ES-I3 (cell line): ENCODE measurements at regions not wholly inside any gene's neighbourhood (a gene's known extent, or its start where the extent isn't known, plus 50 kb on each side); places are given as distances from the start of the nearest gene placed in this dataset.
A peak's percentile ranks its signal among the peaks of the same experiment; 100 is the strongest.
"Not testable (repeated sequence)": the region's sequence is repeated elsewhere in the genome, so short reads cannot be mapped to it uniquely, and the experiment has no call there.

Experiments used
- H3K36me3 ChIP-seq: 2 replicates; pipeline ENCODE4 v1.6.1; 2013; ENCODE audit warnings: mild to moderate bottlenecking, low read length, control low read depth, moderate library complexity; ENCODE audit not compliant: insufficient read depth
- H3K4me1 ChIP-seq: 2 replicates; pipeline ENCODE4 v1.6.1; 2013; ENCODE audit warnings: mild to moderate bottlenecking, control low read depth, low read length; ENCODE audit not compliant: insufficient read depth
- H3K9ac ChIP-seq: 2 replicates; pipeline ENCODE4 v1.6.1; 2013; ENCODE audit warnings: low read depth, mild to moderate bottlenecking, low read length, moderate library complexity
- H3K9me3 ChIP-seq: 2 replicates; pipeline ENCODE4 v1.6.1; 2013; ENCODE audit warnings: mild to moderate bottlenecking, low read length, moderate library complexity; ENCODE audit not compliant: control insufficient read depth, insufficient read depth

DNA sequence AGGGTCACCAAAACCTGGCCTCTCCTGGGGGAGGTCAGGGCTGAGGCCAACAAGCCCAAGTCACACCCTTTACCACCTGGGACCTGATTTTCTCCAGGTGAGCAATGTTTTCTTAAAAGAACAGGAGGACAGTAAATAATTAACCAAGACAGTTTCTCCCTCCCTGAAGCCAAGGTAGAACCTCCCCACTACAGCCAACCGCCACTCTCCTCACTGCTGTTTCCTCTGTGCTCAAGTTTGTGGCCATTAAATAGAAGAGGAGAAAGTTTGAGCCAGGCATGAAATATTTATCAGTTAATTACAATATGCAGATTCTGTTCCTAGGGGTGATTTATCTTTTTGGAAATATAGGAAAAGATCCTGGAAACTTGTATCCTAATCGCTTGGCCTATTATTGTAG is 150.6 kb upstream of the ANKRD20A1 start:
- H3K4me1 ChIP-seq, H3K9ac ChIP-seq, H3K9me3 ChIP-seq, H3K36me3 ChIP-seq: not testable (repeated sequence)

- H3K9me3 ChIP-seq, H3K36me3 ChIP-seq, H3K9ac ChIP-seq, H3K4me1 ChIP-seq: not testable (repeated sequence)
Observed at GRCh38 chr9:67711429-67711828, 147.3 kb upstream of the ANKRD20A1 start.

GRCh38 chr9:67711931-67712330 is 146.8 kb upstream of the ANKRD20A1 start:
- H3K9ac ChIP-seq: peak overlapping the region; percentile 30; the same call in 1 of the 2 replicates
- H3K9me3 ChIP-seq, H3K36me3 ChIP-seq, H3K4me1 ChIP-seq: not testable (repeated sequence)

DNA sequence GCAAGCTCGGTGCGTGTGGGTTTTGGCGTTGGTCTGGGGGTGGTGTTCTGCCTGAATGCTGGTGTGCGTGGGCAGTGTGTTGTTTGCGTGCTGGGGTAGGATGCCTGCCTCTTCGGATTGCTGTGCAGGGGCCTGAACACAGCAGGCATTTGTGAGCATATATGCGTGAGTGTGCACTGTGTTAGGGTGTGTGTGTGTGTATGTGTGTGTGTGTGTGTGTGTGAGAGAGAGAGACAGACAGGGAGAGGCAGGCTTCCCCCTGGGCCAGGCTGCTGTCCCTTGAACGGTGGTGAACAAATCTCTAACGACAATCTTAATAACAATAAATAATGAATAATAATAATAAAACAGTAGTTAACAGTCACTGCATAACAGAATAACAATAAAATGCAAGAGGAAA is 145.8 kb upstream of the ANKRD20A1 start:
- not testable (repeated sequence) for H3K36me3 ChIP-seq, H3K9ac ChIP-seq

DNA sequence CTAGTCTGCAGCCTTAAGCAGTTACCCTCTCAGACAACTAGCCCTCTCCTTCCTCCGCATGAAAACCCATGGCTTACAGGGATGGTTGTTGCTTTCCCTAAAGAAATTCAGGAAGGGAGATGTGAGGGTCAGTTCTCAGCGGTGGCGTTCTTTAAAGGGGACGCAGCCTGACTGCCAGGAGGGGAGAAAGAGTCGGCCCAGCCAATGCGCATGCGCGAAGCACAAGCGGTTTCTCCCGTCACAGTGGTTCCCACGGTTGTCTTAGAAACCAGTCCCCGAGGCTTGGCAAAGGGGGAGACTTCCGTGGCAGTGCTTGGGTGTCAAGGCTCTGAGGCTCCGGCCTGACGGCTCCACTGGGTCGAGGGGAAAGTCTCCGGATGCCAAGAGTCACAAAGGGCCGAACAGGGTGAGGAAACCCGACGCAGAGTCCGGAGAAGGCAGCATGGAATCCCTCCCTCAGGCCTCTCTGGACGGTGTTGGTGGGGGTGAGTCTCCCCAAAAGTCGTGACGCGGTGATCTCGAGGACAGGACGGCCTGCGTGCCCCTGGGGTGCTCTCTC is 140.8 kb upstream of the ANKRD20A1 start:
- not testable (repeated sequence) for H3K4me1 ChIP-seq, H3K9ac ChIP-seq, H3K9me3 ChIP-seq, H3K36me3 ChIP-seq

More for the DNA sequence above, 145.8 kb upstream of the ANKRD20A1 start:
- H3K9me3 ChIP-seq, H3K4me1 ChIP-seq: not testable (repeated sequence)

DNA sequence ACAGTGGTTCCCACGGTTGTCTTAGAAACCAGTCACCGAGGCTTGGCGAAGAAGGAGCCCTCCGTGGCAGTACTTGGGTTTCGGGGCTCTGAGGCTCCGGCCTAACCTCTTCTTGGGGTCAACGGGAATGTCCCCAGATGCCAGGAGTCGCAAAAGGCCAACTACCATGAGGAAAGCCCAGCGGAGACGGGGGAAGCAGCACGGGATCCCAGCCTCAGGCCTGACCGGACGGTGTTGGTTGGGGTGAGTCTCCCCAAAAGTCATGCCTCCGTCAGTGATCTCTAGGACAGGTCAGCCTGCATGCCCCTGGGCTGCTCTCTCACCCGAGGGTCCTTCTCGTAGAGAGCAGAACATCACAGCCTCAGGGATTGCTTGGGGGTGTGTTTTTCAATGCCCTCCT is 138.2 kb upstream of the ANKRD20A1 start:
- not testable (repeated sequence) for H3K9ac ChIP-seq, H3K4me1 ChIP-seq, H3K9me3 ChIP-seq, H3K36me3 ChIP-seq

DNA sequence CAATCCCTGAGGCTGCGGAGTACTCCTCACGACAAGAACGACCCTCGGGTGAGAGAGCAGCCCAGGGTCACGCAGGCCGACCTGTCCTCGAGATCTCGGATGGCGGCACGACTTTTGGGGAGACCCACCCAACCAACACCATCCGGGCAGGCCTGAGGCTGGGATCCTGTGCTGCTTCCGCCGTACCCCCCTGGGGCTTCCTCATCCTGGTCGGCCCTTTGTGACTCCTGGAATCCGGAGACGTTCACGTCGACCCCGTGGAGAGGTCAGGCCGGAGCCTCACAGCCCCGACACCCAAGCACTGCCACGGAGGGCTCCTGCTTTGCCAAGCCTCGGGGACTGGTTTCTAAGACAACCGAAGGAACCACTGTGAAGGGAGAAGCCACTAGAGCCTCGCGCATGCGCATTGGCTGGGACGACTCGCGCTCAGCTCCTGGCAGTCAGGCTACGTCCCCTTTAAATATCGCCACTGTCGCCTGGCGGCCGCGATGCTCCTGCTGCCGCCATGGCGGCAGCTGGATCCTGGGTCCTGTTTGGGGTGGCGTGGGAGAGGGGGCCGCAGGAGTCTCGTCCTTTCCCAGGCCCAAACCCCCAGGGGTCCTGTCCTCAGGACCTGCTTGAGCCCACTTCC is 136.2 kb upstream of the ANKRD20A1 start:
- H3K36me3 ChIP-seq, H3K9me3 ChIP-seq, H3K4me1 ChIP-seq, H3K9ac ChIP-seq: not testable (repeated sequence)

DNA sequence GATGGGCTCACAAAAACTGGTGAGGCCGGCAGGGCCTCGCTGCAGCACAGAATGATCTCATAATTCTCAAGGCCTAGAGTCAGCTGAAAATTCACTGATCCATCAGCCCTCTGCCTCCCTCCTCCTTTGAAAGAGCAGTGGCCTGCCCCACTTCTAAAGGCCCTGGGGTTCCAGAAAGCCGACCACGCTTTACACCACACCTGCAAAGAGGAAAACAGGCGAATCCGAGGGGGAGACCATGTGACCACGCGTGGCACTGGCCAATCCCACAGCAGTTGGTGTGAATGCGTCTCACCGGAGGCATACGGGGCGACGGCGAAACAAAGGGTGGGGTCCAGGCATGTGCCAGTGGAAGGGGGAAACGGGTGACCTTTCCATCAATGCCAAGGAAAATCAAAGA is 135.5 kb upstream of the ANKRD20A1 start:
- H3K36me3 ChIP-seq, H3K9ac ChIP-seq, H3K9me3 ChIP-seq, H3K4me1 ChIP-seq: not testable (repeated sequence)

DNA sequence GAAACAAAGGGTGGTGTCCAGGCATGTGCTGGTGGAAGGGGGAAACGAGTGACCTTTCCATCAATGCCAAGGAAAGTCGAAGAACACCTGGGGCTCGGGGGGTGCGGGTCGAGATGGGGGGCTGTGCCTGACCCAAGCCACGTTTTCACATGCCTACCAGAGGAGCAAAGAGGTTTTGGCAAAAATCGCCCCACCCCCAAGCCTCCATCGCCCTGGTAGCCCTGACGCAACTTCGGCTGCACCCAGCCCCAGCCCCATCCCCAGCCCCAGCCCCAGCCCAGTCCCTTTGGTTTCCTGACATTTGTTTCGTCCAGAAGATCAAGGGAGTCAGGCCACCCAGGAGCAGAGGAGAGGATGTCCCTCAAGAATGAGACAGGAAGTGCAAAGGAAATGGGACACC is 133.8 kb upstream of the ANKRD20A1 start:
- not testable (repeated sequence) for H3K4me1 ChIP-seq, H3K9me3 ChIP-seq, H3K9ac ChIP-seq, H3K36me3 ChIP-seq

GRCh38 chr9:67726213-67726988 is 132.3 kb upstream of the ANKRD20A1 start:
- not testable (repeated sequence) for H3K9ac ChIP-seq, H3K9me3 ChIP-seq, H3K4me1 ChIP-seq, H3K36me3 ChIP-seq

DNA sequence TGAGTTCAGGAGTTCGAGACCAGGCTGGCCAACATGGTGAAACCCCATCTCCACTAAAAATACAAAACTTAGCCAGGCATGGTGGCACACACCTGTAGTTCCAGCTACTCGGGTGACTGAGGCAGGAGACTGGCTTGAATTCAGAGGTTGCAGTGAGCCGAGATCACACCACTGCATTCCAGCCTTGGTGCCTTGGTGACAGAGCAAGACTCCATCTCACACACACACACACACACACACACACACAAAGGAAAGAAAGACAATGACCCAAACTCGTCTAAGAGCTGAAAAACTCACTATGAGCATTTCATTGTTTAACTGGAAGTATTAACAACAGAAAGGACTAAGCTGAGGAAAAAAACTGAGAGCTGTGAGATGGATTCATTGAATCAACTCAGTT is 95.6 kb upstream of the ANKRD20A1 start:
- not testable (repeated sequence) for H3K9me3 ChIP-seq, H3K4me1 ChIP-seq, H3K9ac ChIP-seq, H3K36me3 ChIP-seq

GRCh38 chr9:67771807-67772206 is 86.9 kb upstream of the ANKRD20A1 start:
- not testable (repeated sequence) for H3K4me1 ChIP-seq

DNA sequence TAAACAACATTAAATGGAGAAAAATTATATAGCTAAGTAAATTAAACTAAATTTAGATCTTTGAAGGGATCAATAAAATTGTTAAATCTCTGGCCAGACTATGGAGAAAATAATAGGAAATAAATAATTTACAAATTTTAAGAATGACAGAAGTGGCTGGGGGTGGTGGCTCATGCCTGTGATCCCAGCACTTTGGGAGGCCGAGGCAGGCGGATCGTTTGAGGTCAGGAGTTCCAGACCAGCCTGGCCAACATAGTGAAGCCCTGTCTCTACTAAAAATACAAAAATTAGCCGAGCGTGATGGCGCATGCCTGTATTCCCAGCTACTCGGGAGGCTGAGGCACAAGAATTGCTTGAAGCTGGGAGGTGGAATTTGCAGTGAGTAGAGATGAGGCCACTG is 58.6 kb upstream of the ANKRD20A1 start:
- not testable (repeated sequence) for H3K4me1 ChIP-seq, H3K9ac ChIP-seq

More at GRCh38 chr9:67771807-67772206, 86.9 kb upstream of the ANKRD20A1 start:
- H3K36me3 ChIP-seq, H3K9ac ChIP-seq, H3K9me3 ChIP-seq: not testable (repeated sequence)

More for the DNA sequence above, 58.6 kb upstream of the ANKRD20A1 start:
- H3K9me3 ChIP-seq, H3K36me3 ChIP-seq: not testable (repeated sequence)
